ENCODE measurements at regions not wholly inside any gene's neighbourhood (a gene's known extent, or its start where the extent isn't known, plus 50 kb on each side); places are given as distances from the start of the nearest gene placed in this dataset.

- TF ChIP-seq CTCF (conservative IDR thresholded peaks at IDR 0.05) (no peak), EZH2 (IDR thresholded peaks at IDR 0.05; ENCODE audit: low read depth) (no peak)
Measured at GRCh38 chr5:171610686-171611085, 174.9 kb upstream of the SMIM23 start.
